NCI-H2171 (cell line): ENCODE measurements at regions not wholly inside any gene's neighbourhood (a gene's known extent, or its start where the extent isn't known, plus 50 kb on each side); places are given as distances from the start of the nearest gene placed in this dataset.

ENCODE experiments used
- DNase-seq: peaks from one replicate; lab custom pipeline; 2025; lab: John Stamatoyannopoulos, UW

DNA sequence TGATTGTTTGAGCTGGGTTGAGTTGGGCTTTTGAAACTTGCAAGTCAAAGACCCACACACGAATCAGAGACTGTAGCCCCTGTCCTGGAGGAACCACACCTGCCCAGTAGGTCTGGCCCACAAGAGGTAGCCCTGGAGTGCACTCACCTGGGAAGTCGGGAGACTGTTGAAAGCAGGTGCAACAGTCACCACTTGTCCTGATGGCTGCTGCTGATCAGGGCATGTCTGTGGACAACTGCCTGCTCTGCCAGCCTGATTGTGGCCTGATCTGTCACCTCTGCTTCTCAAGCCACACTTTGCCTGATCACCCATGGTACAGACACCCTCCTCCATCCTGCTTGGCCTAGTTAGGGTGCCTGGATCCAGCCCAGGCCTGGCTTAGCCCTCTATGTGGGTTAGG, 105.0 kb upstream of the HAAO start:
- no peak for DNase-seq

DNA sequence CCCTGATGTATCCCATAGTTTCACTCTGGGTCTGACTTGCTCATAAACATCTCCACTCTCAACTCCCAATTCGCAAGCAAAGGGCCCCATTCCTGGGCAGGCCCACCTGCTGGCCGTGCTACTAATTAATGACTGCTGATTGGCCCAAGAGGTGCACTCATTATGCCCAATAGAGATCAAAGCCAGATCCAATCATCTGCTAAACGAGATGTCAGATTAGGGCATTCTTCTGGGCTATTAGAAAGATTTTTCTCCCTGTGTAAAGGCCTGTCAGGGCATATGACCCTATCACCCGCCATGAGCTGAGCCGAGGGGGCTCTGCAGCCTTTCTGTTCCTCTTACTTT, 103.4 kb upstream of the HAAO start:
- DNase-seq, result no peak

DNA sequence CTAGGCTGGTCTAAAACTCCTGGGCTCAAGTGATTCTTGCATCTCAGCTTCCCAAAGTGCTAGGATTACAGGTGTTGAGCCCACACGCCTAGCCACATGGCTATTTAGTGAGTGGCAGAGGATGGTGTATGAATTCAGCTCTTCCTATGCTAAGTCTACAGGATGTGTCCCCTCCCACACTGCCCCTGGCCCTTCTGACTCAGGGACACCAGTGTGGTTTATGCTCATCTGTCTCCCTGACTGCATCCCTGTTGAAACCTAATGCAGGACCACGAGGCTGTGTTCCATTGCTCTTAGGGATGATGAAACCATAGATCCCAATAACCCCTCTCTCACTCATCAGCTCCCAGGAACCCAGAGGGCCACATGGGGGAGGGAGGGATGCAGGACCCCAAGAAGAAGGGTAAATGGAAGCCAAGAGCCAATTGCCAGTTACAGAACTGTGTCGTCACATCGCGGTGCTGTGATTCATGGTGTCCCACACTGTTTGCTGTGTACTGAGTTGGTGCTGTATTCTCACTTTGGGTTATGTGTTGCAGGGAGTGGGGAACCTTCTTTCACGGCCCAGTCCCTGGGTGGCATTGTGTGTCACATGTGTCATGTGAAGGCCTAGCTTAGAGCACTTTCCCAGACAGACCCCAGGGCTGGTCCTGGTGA, 102.9 kb upstream of the HAAO start:
- DNase-seq, result no peak

DNA sequence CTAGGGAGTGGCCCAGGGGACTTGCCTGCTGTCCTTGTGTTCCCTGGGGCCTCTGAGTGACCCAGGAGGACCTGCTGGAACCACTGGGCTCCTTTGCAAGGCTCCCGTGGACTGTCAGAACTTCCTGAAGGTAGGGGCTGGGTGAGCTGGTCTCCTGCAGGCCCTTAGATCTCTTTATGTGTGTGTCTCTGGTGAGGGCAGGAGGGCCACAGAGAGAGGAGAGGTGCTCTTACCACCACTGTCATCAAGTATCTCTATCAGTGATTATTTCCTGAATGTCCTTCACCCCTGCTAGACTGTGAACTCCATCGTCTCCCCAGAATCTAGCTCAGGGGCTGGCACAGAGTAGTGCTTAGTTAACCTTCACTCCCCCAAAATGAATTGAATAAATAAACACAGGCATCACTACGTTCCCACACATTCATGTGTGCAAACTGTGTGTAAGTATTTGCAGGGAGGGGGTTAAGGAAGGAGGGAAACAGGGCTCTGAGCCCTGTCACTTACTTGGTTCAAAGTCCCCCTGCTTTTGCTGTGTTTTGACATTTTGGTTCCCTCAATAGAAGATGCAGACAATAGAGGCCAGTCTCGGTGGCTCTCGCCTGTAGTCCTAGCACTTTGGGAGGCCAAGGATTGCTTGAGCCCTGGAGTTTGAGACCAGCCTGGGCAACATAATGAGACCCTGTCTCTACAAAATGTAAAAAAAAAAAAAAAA, 100.8 kb upstream of the HAAO start:
- DNase-seq, result no peak

DNA sequence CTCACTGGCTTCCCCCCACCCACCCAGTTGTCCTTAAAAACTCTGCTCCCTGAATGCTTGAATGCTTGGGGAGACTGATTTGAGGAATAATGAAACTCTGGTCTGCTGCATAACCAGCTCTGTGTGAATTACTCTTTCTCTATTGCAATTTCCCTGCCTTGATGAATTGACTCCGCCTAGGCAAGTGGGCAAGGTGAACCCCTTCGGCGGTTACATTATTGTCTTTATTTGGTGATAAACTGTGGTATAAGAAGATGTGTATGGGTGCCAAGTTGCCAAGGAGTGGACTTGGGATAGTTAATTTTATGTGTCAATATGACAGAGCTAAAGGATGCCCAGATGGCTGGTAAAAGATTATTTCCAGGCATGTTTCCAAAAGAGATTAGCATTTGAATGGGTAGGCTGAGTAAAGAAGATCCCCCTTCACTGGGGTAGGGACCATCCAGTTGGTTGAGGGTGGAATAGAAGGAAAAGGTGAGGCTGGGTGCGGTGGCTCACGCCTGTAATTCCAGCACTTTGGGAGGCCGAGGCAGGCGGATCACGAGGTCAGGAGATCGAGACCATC, 98.5 kb upstream of the HAAO start:
- DNase-seq, result peak; percentile 3

DNA sequence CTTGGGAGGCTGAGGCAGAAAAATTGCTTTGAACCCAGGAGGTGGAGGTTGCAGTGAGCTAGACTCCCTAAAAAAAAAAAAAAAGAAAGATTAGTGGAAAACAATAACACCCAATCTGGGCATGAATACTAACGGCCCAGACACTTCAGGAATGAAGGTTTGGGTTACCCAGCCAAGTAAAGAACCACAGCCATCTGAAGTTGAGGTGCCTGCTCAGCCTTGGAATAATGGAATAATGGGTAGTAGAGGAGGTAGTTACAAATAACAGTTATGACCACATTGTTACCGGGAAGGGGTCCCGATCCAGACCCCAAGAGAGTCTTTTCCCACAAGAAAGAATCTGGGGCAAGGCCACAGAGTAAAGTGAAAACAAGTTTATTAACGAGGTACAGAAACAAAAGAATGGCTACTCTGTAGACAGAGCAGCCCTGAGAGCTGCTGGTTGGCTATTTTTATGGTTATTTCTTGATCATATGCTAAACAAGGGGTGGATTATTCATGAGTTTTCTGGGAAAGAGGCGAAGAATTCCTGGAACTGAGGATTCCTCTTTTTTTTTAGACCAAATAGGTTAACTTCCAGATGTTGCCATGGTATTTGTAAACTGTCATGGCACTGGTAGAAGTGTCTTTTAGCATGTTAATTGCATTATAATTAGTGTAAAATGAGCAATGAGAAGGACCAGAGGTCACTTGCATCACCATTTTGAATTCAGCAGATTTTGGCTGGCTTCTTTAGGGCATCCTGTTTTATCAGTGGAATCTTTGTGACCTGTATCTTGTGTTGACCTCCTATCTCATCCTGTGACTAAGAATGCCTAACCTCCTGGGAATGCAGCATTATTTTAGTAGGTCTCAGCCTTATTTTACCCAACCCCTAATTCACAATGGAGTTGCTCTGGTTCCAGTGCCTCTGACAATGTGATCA, 96.2 kb upstream of the HAAO start:
- no peak for DNase-seq

DNA sequence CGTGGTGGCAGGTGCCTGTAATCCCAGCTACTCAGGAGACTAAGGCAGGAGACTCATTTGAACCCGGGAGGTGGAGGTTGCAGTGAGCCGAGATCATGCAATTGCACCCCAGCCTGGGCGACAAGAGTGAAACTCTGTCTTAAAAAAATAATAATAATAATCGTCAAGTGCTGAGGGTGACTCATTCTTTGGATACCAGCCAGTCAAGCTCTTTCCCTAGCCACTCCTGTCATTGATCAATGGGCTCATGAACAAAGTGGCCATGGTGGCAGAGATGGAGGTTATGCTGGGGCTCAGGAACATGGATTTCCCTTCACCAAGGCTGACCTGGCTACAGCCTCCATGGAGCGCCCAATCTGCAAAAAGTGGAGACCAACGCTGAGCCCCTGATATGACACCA, 94.5 kb upstream of the HAAO start:
- no peak for DNase-seq

DNA sequence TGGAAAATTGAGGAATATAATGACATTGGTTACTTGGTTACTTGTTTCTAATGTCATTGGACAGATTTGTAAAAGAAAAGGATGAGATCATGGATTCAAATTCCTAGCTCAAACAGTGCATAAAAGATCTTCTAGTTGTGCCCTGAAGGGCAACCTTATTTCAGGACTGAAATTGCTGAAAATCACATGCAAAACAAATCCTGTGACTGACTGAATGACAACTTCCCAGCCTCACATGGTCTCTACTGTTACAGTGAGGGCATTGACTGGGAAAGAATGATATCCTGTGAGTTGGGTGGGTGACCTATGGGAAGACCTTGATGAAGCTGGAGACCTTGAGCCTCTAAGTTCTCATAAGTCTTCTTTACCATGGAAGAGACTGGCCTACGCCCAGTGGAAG, 90.4 kb upstream of the HAAO start:
- DNase-seq, result no peak

DNA sequence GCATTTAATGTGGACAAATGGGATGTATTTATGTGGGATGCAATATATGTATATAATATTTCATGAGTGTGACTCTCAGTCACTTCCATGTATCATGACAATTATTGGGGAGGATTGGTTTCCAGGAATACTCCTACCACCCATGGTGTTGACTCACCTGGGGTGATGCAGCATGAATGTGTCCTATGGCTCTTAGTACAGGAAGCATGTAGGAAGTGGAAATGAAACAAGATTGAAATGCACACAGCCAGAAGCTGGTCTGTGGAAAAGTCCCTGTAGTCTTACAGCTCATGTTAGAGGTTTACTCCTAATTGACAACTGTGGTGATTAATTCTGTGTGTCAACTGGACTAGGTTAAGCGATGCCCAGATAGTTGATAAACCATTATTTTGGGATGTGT, 89.3 kb upstream of the HAAO start:
- no peak for DNase-seq

DNA sequence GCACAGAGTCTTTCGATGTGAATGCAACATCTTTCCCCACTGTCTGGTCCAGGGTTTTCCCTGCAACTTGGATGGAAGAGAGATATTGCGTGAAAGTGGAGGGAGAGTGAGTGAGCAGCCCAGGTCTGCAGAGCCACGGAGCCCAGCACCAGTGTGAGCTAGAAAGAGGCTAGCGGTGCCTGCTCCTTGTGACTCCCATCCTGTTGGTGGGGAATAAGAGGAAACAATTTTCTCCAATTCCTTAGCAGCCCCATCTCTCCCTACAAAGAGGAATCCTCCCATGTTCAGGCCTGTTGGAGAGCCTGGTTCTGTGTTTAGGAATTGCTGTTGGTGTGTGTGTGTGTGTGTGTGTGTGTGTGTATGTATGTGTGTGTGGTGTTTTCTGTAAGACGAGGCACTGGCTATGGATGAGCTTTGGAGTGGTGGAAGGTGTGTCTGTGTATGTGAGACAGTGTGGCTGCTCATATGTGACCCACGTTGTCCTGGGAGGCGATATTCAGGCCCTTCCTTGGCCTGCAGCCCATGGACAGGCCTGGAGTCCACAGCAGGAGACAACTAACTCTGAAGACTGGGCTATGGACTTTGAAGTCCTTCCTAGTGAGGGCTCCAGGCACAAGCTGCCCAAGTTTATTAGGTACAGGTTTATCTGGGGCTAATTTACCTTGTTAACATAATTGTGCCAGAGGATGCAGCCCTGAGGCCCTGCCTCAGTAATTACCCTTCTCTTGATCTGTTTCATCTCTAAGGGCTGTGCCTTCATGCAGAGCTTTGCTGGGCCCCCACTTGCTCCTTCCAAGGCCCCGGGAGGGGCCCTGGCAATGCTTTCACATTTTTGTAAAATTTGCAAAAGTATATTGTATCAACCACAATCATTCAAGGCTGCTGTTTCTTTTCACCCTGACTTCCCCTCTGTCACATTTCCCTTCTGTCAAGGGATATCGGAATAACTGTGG, 88.6 kb upstream of the HAAO start:
- no peak for DNase-seq

DNA sequence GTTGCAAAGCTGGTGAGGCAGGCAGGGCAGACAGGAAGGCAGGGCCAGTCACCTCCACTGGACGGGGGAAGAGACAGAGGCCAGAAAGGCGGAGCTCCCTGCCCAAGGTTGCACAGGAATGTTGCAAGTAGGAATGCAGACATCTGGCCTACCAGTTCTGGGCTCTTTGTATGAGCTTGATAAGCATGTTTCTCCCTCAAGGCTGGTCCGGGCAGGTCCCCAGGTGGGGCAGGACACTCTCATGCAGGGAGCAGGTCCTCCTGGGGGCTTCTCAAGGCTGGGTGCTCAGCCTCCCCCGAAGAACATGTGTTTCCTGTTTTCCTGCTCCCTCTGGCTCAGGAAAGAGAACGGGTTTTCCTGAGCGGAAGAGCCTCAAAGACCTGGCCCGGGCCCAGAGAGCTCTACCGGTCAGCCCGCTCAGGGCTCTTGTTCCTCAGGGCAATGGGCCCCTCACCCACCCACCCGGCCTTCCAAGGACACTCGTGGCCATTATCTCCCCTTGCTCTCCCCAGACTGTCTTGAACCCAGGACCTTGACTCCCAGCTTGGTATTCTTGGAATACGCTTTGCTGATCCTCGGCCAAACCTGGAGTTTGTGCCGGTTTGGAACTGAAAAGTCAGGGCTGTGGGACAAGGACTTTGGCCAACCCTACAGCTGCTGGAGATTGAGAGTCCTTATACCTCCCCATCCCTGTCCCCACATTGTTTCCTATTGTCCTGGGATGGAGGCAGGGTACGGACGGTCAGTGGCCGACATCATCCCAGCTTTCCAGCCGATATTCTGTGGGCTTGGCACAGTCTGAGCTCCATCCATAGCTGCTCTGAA, 87.7 kb upstream of the HAAO start:
- DNase-seq, result no peak

DNA sequence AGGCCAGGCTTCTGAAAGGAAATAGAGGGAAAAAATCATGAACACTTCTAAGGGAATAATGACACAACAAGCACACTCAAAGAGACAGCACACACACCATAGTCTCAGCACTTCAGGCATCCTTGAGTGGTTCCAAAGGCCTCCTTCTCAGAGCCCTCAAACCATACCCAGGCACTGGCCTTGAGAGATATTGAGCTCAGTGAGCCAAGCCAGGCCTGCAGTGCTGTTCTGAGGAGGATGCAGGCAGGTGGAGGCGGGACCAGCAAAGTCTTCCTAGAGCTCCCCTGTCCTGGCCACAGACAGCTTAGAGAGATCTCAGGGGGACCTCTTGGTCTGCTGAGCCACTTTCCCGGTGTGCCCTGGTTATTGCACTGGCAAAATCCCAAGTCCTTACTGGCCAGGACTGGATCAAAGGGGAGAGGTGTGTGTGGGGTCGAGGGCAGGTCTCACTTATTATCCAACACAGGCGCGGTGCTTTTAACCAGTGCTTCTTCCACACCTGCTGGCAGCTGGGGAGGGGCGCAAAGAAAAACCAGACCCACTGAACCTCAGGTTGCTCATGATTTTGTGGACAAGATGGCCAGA, 86.8 kb upstream of the HAAO start:
- DNase-seq, result no peak

DNA sequence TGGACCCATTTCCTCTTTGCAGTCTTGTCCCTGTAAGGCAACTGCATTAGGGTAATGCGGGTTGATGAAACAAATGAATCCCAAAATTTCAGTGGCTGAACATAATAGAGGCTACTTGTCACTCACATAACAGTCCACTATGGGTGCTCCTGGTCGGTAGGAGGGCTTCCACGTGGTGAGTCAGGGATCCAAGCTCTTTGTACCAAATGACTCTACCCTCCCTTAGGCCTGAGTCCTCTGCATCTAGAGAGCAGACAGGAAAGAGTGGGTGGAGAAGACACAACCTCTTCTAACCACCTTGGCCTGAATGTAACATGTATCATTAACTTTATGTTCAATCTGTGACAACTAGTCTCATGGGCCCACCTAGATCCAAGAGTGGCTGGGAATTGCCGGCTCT, 86.2 kb upstream of the HAAO start:
- DNase-seq, result no peak

DNA sequence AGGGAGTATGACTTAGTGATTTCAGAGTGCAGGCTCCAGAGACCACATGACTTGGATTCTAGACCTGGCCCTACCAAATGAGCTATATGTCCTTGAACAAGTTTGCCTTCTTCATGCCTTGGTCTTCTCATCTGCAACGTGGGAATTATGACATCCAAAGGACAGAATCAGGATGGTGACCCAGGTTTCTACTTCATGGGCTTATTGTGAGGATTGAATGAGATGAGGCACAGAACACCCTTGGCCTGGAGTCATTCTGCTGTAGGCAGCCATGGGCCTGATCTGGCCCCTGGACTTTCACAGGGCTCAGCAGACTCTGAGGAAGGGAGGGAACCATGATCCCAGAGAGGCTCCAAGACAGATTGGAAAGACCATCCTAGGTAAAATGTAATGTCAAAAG, 85.6 kb upstream of the HAAO start:
- DNase-seq, result no peak

DNA sequence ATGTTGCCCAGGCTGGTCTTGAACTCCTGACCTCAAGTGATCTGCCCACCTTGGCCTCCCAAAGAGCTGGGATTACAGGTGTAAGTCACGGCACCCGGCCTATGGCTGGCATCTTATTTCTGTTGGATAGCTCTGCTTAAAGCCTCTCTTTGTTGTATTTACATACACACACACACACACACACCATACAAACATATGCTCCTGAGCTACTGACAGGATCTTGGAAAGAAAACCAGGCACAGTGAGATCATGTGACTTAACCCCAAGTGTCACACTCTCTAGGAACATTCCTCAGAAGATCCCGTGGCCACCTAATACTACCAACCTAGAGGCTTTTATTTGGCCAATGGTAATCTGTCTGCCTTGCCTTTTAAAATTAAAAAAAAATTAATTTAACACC, 85.1 kb upstream of the HAAO start:
- no peak for DNase-seq

DNA sequence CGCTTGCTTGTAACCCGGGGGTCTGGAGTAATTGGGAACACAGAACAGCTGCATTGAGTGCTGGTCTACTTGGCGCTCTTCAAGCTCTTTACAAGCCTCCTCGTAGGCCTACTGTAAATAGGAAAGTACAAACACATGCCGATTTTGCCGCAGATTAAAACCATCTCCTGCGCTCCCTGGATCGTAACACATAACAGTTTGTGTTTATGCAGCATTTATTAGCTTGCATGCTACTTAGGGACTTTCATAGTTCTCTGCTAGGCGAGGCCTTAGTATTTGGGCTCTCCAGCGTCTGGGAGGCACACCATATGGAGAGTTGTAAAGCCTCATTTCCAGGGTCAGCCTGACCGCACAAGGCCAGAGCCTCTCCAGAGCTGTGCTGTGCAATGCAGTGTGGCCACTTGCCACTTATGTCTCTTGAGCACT, 84.0 kb upstream of the HAAO start:
- no peak for DNase-seq

DNA sequence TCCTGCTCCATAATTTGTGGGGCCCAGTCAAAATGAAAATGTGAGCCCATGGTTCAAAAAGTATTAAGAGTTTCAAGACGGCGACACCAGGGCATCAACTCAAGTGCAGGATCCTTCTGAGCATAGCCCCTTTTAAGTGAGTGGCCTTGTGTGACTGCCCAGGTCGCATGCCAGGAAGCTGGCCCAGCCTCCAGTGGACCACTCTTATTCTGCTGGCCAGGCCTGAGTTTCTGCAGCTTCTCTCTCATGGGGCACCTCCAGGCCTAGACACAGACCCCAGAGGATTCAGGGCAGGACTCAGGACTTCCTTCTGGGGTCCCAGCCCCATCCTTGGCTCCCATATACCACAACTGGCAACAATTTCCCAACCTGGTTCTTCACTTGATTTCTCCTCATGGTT, 83.5 kb upstream of the HAAO start:
- DNase-seq, result no peak

DNA sequence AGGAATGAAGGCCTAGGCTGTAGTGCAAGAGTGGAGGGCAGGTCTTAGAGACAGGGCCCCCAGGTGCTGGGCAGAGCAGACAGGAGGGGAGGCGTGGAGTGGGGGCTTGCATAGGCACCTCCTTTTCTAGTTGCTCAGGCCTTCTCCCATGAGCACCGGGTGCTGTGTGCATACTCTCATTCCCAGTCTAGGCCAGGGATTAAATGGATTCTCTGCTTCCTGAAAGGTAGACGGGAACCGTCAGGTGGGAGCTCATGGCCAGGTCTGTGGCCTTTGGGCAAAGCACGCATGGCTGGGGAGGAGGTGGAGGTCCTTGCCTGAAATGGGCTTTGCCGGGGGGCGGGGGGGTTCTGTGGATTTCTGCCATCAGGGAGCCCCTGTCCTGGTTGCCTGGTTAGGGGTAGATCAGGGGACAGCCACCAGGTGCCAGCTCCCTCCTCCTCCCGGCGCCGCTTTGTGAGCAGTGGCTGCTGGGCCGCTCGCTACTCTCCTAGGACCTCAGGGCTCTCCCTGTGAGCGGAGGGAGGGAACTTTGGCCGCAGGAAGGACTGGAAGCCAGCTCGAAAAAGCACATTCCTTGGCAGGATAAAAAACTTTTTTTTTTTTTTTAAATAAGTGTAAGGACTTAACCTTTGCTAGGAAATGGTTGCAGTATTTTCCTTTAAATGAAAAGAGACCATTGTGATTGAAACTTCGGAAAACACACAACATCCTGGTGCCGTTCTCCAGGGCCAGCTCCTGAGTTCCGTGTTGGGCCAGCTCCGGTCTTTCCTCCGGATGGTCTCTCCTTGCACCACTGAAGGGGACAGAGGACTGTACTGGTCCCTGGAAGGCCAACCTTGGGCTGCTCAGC, 82.8 kb upstream of the HAAO start:
- DNase-seq, result no peak

DNA sequence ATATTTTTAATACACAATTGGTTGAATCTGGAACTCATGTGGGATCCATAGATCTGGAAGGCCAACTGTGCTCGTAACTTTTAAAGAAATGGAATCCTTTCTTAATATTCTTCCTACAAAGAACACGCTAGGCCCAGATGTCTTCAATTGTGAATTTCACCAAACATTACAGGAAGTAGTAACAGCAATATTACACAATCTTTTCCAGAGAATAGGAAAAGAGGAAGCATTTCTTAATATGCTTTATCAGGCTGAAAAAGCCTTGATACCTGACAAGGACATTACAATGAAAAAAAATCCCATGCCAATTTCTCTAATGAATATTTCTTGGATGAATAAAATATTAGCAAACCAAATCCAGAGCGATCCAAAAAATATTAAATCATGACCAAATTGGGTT, 80.3 kb upstream of the HAAO start:
- DNase-seq, result no peak
